ENCODE measurements at regions not wholly inside any gene's neighbourhood (a gene's known extent, or its start where the extent isn't known, plus 50 kb on each side); places are given as distances from the start of the nearest gene placed in this dataset.

DNA sequence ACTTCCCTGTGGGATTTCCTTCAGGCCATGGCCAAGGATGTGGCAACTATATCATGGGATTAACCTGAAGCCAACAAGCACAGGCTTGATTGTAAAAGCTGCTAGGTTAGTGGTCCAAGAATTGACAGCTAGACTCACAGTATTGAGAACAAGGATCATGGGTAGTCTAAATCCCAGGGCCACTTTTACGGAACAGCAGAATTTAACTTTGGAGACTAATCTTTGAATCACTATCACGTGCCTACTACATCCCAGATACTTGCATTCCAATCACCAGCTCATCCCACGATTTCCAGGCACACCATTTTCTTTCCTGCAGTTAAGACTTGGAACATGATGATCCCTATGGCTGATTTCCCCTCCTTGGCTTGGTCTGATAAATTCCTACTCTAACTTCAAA is 65.6 kb upstream of the ADO start:
- in situ Hi-C loops (cut with MboI; ENCODE audit: low sequenced_read_pairs) = no loop called here
- Histone ChIP-seq H3K9me3 (no peaks in the 10 kb centered on the region), H3K4me1 (no peaks in the 10 kb centered on the region), H3K27me3 (ENCODE audit: low read depth) (no peaks in the 10 kb centered on the region), H3K4me3 (no peak overlapping the region), H3K36me3 (replicated peaks) (no peaks in the 10 kb centered on the region)
- DNase-seq (ENCODE audit: low spot score in 2 of 2) = no peak

DNA sequence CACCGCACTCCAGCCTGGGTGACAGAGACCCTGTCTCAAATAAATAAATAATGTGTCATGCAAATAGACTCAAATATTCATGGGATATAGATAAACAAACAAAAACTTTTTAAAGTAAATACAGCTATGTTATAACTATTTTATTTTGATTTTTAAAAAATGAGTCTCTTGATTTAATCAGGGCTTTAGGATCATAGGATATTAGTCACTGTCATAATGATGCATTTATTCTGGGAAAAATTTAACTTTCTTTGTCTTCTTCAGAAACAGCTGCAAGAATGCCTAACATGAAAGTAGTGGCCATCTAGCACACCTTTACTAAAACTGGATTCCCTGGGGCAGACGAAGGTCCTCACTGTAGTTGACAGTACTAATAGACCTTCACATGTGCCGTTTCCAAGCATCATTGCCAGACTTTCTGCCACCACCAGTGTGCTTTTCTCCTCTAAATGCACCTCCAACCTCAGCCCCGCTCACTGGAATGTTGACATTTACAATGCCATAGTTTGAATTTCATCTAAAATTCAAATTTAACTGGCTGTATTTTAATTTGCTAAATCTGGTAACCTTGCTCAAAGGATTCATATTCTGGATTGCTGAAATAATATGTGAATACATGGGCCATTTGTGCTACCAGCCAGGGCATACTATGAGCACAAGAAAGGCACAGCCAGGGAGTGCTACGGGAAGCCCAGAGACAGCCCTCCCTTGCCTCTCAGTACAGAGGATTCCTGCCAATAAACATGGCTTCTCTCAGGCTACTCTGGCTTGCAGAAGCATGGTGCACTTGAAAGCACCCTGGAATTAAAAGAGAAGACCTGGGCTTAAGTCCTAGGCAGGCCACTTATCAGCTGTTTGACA is 63.4 kb upstream of the ADO start:
- H3K27me3 ChIP-seq (ENCODE audit: low read depth) = no peaks in the 10 kb centered on the region
- H3K4me3 ChIP-seq = no peak overlapping the region
- no peaks in the 10 kb centered on the region for H3K36me3 ChIP-seq (replicated peaks)
- no peaks in the 10 kb centered on the region for H3K4me1 ChIP-seq
- H3K9me3 ChIP-seq = no peaks in the 10 kb centered on the region
- in situ Hi-C loops (cut with MboI; ENCODE audit: low sequenced_read_pairs) = no loop called here
- no peak for DNase-seq (ENCODE audit: low spot score in 2 of 2)

DNA sequence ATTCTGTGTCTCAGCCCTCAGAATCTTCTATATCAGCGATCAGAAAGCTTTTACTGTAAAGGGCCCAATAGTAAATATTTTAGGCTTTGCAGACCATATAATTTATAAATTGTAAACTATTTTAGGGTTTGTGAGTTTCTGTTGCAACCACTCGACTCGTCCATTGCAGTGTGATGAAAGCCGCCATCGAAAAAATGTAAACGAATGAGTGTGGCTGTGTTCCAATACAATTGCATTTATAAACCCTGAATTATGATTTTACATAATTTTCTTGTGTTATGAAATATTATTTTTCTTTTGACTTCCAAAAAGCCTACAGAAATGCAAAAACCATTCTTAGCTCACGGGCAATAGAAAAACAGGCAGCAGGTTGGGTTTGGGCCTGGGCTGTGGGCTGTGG is 62.5 kb upstream of the ADO start:
- in situ Hi-C loops (cut with MboI; ENCODE audit: low sequenced_read_pairs) = no loop called here
- Histone ChIP-seq H3K36me3 (replicated peaks) (no peaks in the 10 kb centered on the region), H3K9me3 (no peaks in the 10 kb centered on the region), H3K27me3 (ENCODE audit: low read depth) (no peaks in the 10 kb centered on the region), H3K4me1 (no peaks in the 10 kb centered on the region), H3K4me3 (no peak overlapping the region)
- DNase-seq (ENCODE audit: low spot score in 2 of 2) = no peak

DNA sequence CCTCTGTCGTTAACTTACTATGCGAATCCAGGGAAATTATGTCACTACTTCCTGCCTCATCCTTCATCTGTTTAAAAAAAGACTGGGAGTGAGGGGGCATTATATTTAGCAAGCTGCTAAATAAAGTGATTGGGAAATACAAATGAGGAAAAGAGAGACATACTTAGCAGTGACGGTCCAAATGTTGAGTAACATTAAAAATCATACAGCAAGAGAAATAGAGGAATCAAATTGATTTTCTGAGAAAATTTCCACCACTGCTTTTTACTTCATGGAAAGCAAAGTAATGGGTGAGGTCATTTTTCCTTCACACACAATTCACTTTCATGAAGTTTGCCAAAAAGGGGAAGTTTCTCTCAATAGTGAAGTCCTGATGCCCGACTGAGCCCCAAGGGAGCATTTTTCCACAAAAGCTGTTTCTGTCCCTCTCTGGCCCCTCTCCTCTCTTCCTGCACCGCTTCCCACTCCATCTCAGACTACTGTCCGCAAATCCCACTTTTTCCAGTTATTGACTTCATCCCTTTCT is 61.9 kb upstream of the ADO start:
- no peak for DNase-seq (ENCODE audit: low spot score in 2 of 2)
- in situ Hi-C loops (cut with MboI; ENCODE audit: low sequenced_read_pairs) = no loop called here

DNA sequence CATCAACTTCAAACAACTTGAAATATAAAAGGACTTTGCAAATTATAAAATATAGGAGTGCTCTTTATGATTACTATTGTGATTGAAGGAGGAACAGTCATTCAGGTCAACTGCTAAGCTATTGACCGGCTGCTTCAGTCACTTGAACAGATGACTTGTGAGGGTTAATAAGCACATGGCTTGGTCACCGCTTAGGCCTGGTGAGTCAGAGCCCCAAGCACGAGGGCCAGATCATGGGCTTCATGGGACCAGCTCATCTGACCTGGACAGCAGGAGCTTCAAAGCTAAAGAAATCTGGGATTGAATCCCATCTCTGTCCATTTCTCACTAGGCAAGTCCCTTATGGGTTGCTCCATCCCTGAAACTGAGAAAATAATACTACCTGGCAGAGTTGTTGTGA is 60.4 kb upstream of the ADO start:
- DNase-seq (ENCODE audit: low spot score in 2 of 2) = no peak
- Histone ChIP-seq H3K9me3 (no peaks in the 10 kb centered on the region), H3K4me3 (no peak overlapping the region), H3K4me1 (0 out of 2 replicates have a peak, but pooled peaks cover 4% of the 10 kb centered on the region), H3K27me3 (ENCODE audit: low read depth) (no peaks in the 10 kb centered on the region), H3K36me3 (replicated peaks) (no peaks in the 10 kb centered on the region)
- in situ Hi-C loops (cut with MboI; ENCODE audit: low sequenced_read_pairs) = no loop called here

More for the DNA sequence above, 61.9 kb upstream of the ADO start:
- H3K27me3 ChIP-seq (ENCODE audit: low read depth) = no peaks in the 10 kb centered on the region
- H3K36me3 ChIP-seq (replicated peaks) = no peaks in the 10 kb centered on the region
- H3K4me1 ChIP-seq = 0 out of 2 replicates have a peak, but pooled peaks cover 3% of the 10 kb centered on the region
- H3K4me3 ChIP-seq = no peak overlapping the region
- H3K9me3 ChIP-seq = no peaks in the 10 kb centered on the region

DNA sequence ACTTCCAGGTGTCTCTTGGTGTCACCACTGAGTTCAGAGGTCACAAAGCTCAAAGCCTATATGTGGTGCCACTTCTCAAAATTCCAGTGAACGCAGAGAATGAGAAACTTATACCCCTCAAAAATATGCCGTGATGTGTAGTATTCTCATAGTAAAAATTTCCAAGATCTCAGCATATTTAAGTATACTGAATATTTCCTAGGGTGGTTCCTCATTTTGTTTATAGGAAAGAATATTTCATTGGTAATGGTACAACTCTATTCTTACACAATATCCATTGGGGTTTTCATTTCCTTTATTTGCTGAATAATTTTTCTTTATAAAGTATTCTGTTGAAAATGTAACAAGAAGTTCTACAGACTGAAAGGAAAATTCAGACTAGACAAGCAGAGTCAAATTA is 58.9 kb upstream of the ADO start:
- Histone ChIP-seq H3K4me3 (no peak overlapping the region), H3K4me1 (0 out of 2 replicates have a peak, but pooled peaks cover 4% of the 10 kb centered on the region), H3K36me3 (replicated peaks) (no peaks in the 10 kb centered on the region), H3K27me3 (ENCODE audit: low read depth) (no peaks in the 10 kb centered on the region), H3K9me3 (no peaks in the 10 kb centered on the region)
- no peak for DNase-seq (ENCODE audit: low spot score in 2 of 2)
- in situ Hi-C loops (cut with MboI; ENCODE audit: low sequenced_read_pairs) = no loop called here

DNA sequence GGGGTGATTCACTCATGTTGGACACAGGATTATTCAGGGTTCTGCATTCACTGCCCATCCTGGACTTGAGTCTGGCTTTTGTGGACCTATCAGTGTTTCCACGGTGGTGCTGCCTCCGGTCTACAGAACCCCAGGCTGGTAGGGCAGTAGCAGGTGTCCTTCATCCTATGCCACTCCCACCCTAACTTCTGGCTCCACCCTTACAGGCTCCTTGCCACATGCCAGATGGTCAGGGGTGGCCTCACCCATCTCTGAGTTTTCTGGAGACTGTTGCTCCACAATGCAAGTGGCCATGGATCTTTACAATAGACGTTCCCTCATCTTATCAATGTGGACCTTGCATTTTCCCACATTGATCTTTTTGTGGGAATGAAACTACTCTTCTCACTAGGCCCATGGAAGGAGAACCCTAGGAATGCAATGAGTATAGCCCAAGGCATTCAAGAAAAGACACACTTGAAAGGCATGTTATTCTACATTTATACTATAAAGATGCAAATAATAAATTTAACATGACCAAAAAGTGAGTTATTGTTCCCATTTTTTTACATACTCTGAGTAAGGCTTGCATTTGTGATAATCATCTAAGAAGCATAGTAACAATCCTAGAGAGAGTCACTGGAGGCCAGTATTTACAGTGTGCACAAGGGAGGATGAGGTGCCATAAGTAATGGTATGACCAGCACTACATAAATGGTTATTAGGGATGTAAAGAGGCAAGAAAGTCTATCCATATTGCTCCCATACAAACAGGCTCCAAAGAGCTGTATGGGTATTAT is 57.4 kb upstream of the ADO start:
- Histone ChIP-seq H3K4me3 (no peak overlapping the region), H3K9me3 (no peaks in the 10 kb centered on the region), H3K27me3 (ENCODE audit: low read depth) (no peaks in the 10 kb centered on the region), H3K36me3 (replicated peaks) (no peaks in the 10 kb centered on the region), H3K4me1 (0 out of 2 replicates have a peak, but pooled peaks cover 4% of the 10 kb centered on the region)
- in situ Hi-C loops (cut with MboI; ENCODE audit: low sequenced_read_pairs) = no loop called here
- peak in 1 of 2 experiments; percentile 6 for DNase-seq (ENCODE audit: low spot score in 2 of 2)

DNA sequence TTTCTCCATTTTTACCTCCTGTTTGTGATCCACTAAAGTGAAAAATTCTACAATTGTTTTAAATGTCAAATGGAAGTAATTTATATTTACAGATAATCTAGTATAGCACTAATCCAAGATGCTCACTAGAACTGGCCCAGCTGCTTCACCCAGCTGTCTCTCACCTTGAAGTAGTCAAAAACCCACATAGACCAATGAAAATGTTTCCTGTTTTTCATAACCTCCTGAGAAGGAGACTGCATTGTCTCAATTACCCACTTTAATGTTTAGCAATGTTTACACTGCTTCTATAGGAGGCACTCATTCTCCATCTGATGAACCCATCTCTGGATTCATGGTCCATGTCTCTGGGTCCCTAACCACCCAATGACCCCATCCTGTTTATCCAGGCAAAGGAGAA is 56.1 kb upstream of the ADO start:
- Histone ChIP-seq H3K4me1 (0 out of 2 replicates have a peak, but pooled peaks cover 4% of the 10 kb centered on the region), H3K36me3 (replicated peaks) (no peaks in the 10 kb centered on the region), H3K4me3 (no peak overlapping the region), H3K27me3 (ENCODE audit: low read depth) (no peaks in the 10 kb centered on the region), H3K9me3 (no peaks in the 10 kb centered on the region)
- in situ Hi-C loops (cut with MboI; ENCODE audit: low sequenced_read_pairs) = no loop called here
- no peak for DNase-seq (ENCODE audit: low spot score in 2 of 2)

DNA sequence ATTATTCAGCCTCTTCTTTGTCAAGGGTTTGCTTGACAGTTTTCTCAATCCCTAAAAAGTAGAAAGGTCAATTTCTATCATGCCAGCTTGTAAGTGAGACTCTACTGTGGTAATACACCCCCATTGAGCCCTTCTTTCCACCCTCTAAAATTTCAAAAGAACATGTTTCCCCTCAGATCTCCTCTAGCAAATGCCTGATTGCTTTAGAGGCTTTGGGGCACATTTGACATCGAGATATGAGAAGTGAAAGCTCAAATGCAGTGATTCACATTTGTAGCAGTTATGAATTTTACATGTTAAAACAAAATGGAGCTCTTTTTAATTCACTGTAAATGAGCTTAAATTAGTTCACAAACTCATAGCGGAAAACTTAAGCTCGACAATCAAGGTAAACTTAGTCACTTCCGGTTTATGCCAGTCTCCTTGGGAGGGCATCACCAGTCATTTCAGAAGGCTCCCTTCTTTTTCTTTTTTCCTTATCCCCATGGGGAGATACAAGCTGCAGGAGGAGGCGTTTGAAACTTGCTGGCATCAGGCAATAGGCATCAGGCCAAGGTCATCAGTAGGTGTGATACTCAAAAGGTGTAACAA is 55.3 kb upstream of the ADO start:
- Histone ChIP-seq H3K36me3 (replicated peaks) (no peaks in the 10 kb centered on the region), H3K9me3 (no peaks in the 10 kb centered on the region), H3K4me3 (no peak overlapping the region), H3K27me3 (ENCODE audit: low read depth) (0 out of 2 replicates have a peak, but pooled peaks cover 2% of the 10 kb centered on the region), H3K4me1 (0 out of 2 replicates have a peak, but pooled peaks cover 4% of the 10 kb centered on the region)
- DNase-seq (ENCODE audit: low spot score in 2 of 2) = no peak
- in situ Hi-C loops (cut with MboI; ENCODE audit: low sequenced_read_pairs) = no loop called here
